IMR-90 (cell line): ENCODE measurements at regions not wholly inside any gene's neighbourhood (a gene's known extent, or its start where the extent isn't known, plus 50 kb on each side); places are given as distances from the start of the nearest gene placed in this dataset.

Experiments used
- ATAC-seq: fragments of 200-7000 bp; cut with Tn5 transposase; 2 replicates; pipeline ENCODE4 v1.9.1; 2020; ENCODE audit warnings: low read depth, mild to moderate bottlenecking, moderate library complexity
- BruUV-seq: library from RNA; stranded (reverse); fragments of 400-500 nt; replicated peaks from 2 replicates; lab custom pipeline; 2021; lab: Mats Ljungman, UMichigan
- CTCF ChIA-PET: fragments of 300-600 bp; formaldehyde crosslinking; extraction: SDS; loops from one replicate; lab custom pipeline; 2021; ENCODE audit warnings: antibody characterized with exemption; lab: Yijun Ruan, JAX
- POLR2A ChIA-PET: fragments of 300-600 bp; sonication (Branson Sonifier 250); formaldehyde crosslinking; loops from one replicate; lab custom pipeline; 2022; ENCODE audit warnings: antibody characterized with exemption; ENCODE audit not compliant: unreplicated experiment; lab: Charles Lee
- DNase-seq: peaks from one replicate; pipeline ENCODE4 v3.0.0; 2013
- H2AFZ ChIP-seq: replicated peaks from 2 replicates; pipeline ENCODE3; 2013; ENCODE audit warnings: low read length, mild to moderate bottlenecking; ENCODE audit not compliant: poor library complexity
- H2AK5ac ChIP-seq: 2 replicates; pipeline ENCODE4 v1.6.1; 2013; ENCODE audit warnings: low read depth, low read length, inconsistent platforms
- H2AK9ac ChIP-seq: replicated peaks from 2 replicates; pipeline ENCODE3; 2013; ENCODE audit warnings: mild to moderate bottlenecking, low read depth, low read length, moderate library complexity; ENCODE audit not compliant: poor library complexity
- H2BK120ac ChIP-seq: 2 replicates; pipeline ENCODE4 v1.6.1; 2013; ENCODE audit warnings: low read depth, low read length, inconsistent platforms
- H2BK15ac ChIP-seq: 3 replicates; pipeline ENCODE4 v1.6.1; 2013; ENCODE audit warnings: low read depth, low read length, inconsistent platforms
- H2BK20ac ChIP-seq: 2 replicates; pipeline ENCODE4 v1.6.1; 2013; ENCODE audit warnings: low read depth, mild to moderate bottlenecking, inconsistent platforms, low read length, moderate library complexity
- H2BK5ac ChIP-seq: 2 replicates; pipeline ENCODE4 v1.6.1; 2013; ENCODE audit warnings: mild to moderate bottlenecking, low read depth, low read length, inconsistent platforms; ENCODE audit not compliant: poor library complexity, severe bottlenecking
- H3K14ac ChIP-seq: replicated peaks from 2 replicates; pipeline ENCODE4 v1.6.1; 2013; ENCODE audit warnings: low read depth, low read length, inconsistent platforms
- H3K18ac ChIP-seq: 2 replicates; pipeline ENCODE4 v1.6.1; 2013; ENCODE audit warnings: low read depth, low read length, control low read depth
- H3K23ac ChIP-seq: 2 replicates; pipeline ENCODE4 v1.6.1; 2013; ENCODE audit warnings: low read depth, low read length, inconsistent platforms
- H3K27ac ChIP-seq: 2 replicates; pipeline ENCODE4 v1.5.1; 2013; ENCODE audit warnings: mild to moderate bottlenecking, control low read depth, low read length; ENCODE audit not compliant: insufficient read depth
- H3K27me3 ChIP-seq: 2 replicates; pipeline ENCODE4 v1.6.1; 2013; ENCODE audit warnings: low read length; ENCODE audit not compliant: control insufficient read depth, insufficient read depth
- H3K36me3 ChIP-seq: 2 replicates; pipeline ENCODE4 v1.6.1; 2013; ENCODE audit warnings: low read length, mixed read lengths; ENCODE audit not compliant: control insufficient read depth, insufficient read depth
- H3K4ac ChIP-seq: 2 replicates; pipeline ENCODE4 v1.6.1; 2013; ENCODE audit warnings: low read depth, low read length, inconsistent platforms
- H3K4me1 ChIP-seq: 2 replicates; pipeline ENCODE4 v1.6.1; 2013; ENCODE audit warnings: low read length, mixed read lengths; ENCODE audit not compliant: control insufficient read depth, insufficient read depth
- H3K4me2 ChIP-seq: 2 replicates; pipeline ENCODE4 v1.6.1; 2013; ENCODE audit warnings: low read depth, mild to moderate bottlenecking, control low read depth, low read length, moderate library complexity
- H3K4me3 ChIP-seq: 2 replicates; pipeline ENCODE4 v1.5.1; 2013; ENCODE audit warnings: low read depth, mild to moderate bottlenecking, control low read depth, low read length, moderate library complexity; ENCODE audit not compliant: insufficient read depth
- H3K56ac ChIP-seq: 2 replicates; pipeline ENCODE4 v1.6.1; 2013; ENCODE audit warnings: low read length, inconsistent platforms; ENCODE audit not compliant: insufficient read depth; ENCODE audit errors: extremely low read depth
- H3K79me1 ChIP-seq, 2 experiments: 2 replicates each; pipeline ENCODE4 v1.6.1; 2013; ENCODE audit warnings: low read length in 2 of 2, inconsistent platforms in 1 of 2, low read depth in 1 of 2
- H3K9ac ChIP-seq: 2 replicates; pipeline ENCODE4 v1.6.1; 2013; ENCODE audit warnings: low read depth, low read length, control low read depth
- H3K9me1 ChIP-seq: 2 replicates; pipeline ENCODE4 v1.6.1; 2013; ENCODE audit warnings: low read length, inconsistent platforms; ENCODE audit not compliant: insufficient read depth
- H3K9me3 ChIP-seq: 2 replicates; pipeline ENCODE4 v1.6.1; 2013; ENCODE audit warnings: low read length; ENCODE audit not compliant: control insufficient read depth, insufficient read depth
- H4K20me1 ChIP-seq: 2 replicates; pipeline ENCODE4 v1.6.1; 2013; ENCODE audit warnings: low read length, inconsistent platforms; ENCODE audit not compliant: insufficient read depth
- H4K5ac ChIP-seq: 2 replicates; pipeline ENCODE4 v1.6.1; 2013; ENCODE audit warnings: mild to moderate bottlenecking, low read depth, low read length, control low read depth
- H4K8ac ChIP-seq, 2 experiments: 2 replicates each; pipeline ENCODE4 v1.6.1; 2013; ENCODE audit warnings: low read depth in 2 of 2, low read length in 2 of 2, control low read depth in 1 of 2, inconsistent platforms in 1 of 2
- H4K91ac ChIP-seq: 2 replicates; pipeline ENCODE4 v1.6.1; 2013; ENCODE audit warnings: low read depth, low read length, inconsistent platforms; ENCODE audit not compliant: insufficient read depth
- BHLHE40 ChIP-seq: fragments of 150-350 bp; IDR thresholded peaks from 2 replicates; pipeline ENCODE4 v1.6.1; 2016; ENCODE audit warnings: mild to moderate bottlenecking, low read depth, low read length
- CHD1 ChIP-seq: IDR thresholded peaks from 2 replicates; pipeline ENCODE4 v1.6.1; 2012; ENCODE audit warnings: low read depth, low read length, improper control_type of control experiment
- MAFK ChIP-seq: IDR thresholded peaks from 2 replicates; pipeline ENCODE4 v1.6.1; 2012; ENCODE audit warnings: low read depth, low read length, improper control_type of control experiment
- MXI1 ChIP-seq: IDR thresholded peaks from 2 replicates; pipeline ENCODE4 v1.6.1; 2012; ENCODE audit warnings: low read depth, mild to moderate bottlenecking, low read length, moderate library complexity, borderline replicate concordance
- NFE2L2 ChIP-seq: fragments of 150-350 bp; IDR thresholded peaks from 2 replicates; pipeline ENCODE4 v1.6.1; 2016; ENCODE audit warnings: low read depth, mild to moderate bottlenecking, low read length
- RFX5 ChIP-seq: IDR thresholded peaks from 2 replicates; pipeline ENCODE4 v1.8.0; 2012; ENCODE audit warnings: low read depth, mild to moderate bottlenecking, low read length, moderate library complexity
- SMC3 ChIP-seq: fragments of 150-350 bp; IDR thresholded peaks from 2 replicates; pipeline ENCODE4 v1.6.1; 2016; ENCODE audit warnings: low read depth, mild to moderate bottlenecking, antibody characterized with exemption, low read length, moderate library complexity
- USF2 ChIP-seq: fragments of 150-350 bp; IDR thresholded peaks from 2 replicates; pipeline ENCODE4 v1.6.1; 2017; ENCODE audit warnings: mild to moderate bottlenecking, antibody characterized with exemption, low read length, low read depth
- WGBS, 2 experiments: methylation state at CpG; one replicate each; pipeline versions ENCODE4 v1.1.5 to v1.1.7; 2013; ENCODE audit warnings: missing lambda C conversion rate in 2 of 2; ENCODE audit not compliant: insufficient read length in 1 of 2; ENCODE audit errors: extremely low coverage in 2 of 2; 5-methylcytosine and 5-hydroxymethylcytosine counted together
- dilution Hi-C: fragments of 300-500 bp; cut with HindIII; formaldehyde crosslinking; loops from one replicate; pipeline ENCODE4 v1.14.3; 2018; ENCODE audit warnings: low sequenced_read_pairs; ENCODE audit not compliant: unreplicated experiment
- in situ Hi-C: fragments of 300-500 bp; cut with MboI; formaldehyde crosslinking; loops from 3 replicates; pipeline ENCODE4 v1.14.3; 2019; ENCODE audit warnings: low sequenced_read_pairs, inconsistent platforms, mixed read lengths
- intact Hi-C: fragments of 100-400 bp; cut with micrococcal nuclease; formaldehyde crosslinking; loops from 2 replicates; pipeline ENCODE4 v1.10.0; 2022

GRCh38 chr19:23505738-23506137 is 110.5 kb upstream of the ZNF91 start:
- no peak overlapping the region for H3K18ac ChIP-seq
- no peak overlapping the region for H3K27ac ChIP-seq
- no peaks in the 10 kb centered on the region for H3K79me1 ChIP-seq
- H4K8ac ChIP-seq: no peak overlapping the region
- intact Hi-C loops (no loop called here), dilution Hi-C loops (no loop called here), in situ Hi-C loops (no loop called here)
- H3K4me1 ChIP-seq: no peaks in the 10 kb centered on the region
- H3K9ac ChIP-seq: no peak overlapping the region
- POLR2A ChIA-PET: no interaction called here
- H3K4me2 ChIP-seq: no peak overlapping the region
- H4K5ac ChIP-seq: no peak overlapping the region
- CTCF ChIA-PET: no interaction called here
- H3K36me3 ChIP-seq: no peaks in the 10 kb centered on the region
- no peak overlapping the region for H2AK9ac ChIP-seq
- no peak overlapping the region for H3K4ac ChIP-seq
- TF ChIP-seq SMC3 (no peak), NFE2L2 (no peak), CHD1 (no peak), USF2 (no peak), RFX5 (no peak), BHLHE40 (no peak), MAFK (no peak), MXI1 (no peak)
- H2BK5ac ChIP-seq: no peak overlapping the region
- DNase-seq: no peak
- H3K9me3 ChIP-seq: peaks cover 16% of the 10 kb centered on the region
- no peak overlapping the region for H2AFZ ChIP-seq
- ATAC-seq: no peak
- no peak overlapping the region for H2BK120ac ChIP-seq
- H3K4me3 ChIP-seq: no peak overlapping the region
- H3K27me3 ChIP-seq: no peaks in the 10 kb centered on the region
- no peak overlapping the region for H3K56ac ChIP-seq
- H2BK20ac ChIP-seq: no peak overlapping the region
- H2AK5ac ChIP-seq: no peak overlapping the region
- H4K20me1 ChIP-seq: no peaks in the 10 kb centered on the region
- H2BK15ac ChIP-seq: no peak overlapping the region
- H3K9me1 ChIP-seq: no peaks in the 10 kb centered on the region
- H3K14ac ChIP-seq: no peak overlapping the region
- no CpG with 5 or more reads among the region's 1 CpG for WGBS, 2 experiments
- BruUV-seq: no TSS peak
- H4K91ac ChIP-seq: no peak overlapping the region
- H3K23ac ChIP-seq: no peak overlapping the region
